ENCODE measurements at regions not wholly inside any gene's neighbourhood (a gene's known extent, or its start where the extent isn't known, plus 50 kb on each side); places are given as distances from the start of the nearest gene placed in this dataset.
"Not testable (repeated sequence)": the region's sequence is repeated elsewhere in the genome, so short reads cannot be mapped to it uniquely, and the experiment has no call there.

DNA sequence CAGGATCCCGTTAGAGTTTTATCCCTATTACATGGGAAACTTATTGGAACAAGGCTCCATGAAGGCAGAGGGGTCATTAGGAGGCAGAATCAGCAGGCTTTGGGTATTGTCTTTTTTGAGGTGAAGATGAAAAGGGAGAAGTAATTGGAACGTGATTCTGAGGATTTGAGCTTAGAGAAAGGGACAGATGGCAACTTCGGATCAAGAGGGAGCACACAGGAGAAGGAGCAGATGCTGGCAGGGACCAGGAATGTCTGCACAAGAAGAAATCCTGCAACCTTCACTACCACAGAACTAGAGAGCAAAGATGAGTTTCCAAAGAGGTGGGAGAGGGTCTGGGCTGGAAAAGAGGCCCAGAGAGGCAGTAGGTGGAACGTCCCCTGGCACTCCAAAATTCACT lies 202.8 kb downstream of the RRAGC start:
- no peak for DNase-seq (ENCODE audit: low spot score)
- Histone ChIP-seq H3K36me3 (no peaks in the 10 kb centered on the region), H3K4me3 (no peak overlapping the region), H3K4me1 (ENCODE audit: control insufficient read depth in 1 of 2, low read depth in 2 of 2) (no peaks in the 10 kb centered on the region), H3K27me3 (replicated peaks; ENCODE audit: insufficient read depth) (no peaks in the 10 kb centered on the region), H3K27ac (no peak overlapping the region), H3K9me3 (peaks cover 2% of the 10 kb centered on the region)
- TF ChIP-seq, protein P1, sequence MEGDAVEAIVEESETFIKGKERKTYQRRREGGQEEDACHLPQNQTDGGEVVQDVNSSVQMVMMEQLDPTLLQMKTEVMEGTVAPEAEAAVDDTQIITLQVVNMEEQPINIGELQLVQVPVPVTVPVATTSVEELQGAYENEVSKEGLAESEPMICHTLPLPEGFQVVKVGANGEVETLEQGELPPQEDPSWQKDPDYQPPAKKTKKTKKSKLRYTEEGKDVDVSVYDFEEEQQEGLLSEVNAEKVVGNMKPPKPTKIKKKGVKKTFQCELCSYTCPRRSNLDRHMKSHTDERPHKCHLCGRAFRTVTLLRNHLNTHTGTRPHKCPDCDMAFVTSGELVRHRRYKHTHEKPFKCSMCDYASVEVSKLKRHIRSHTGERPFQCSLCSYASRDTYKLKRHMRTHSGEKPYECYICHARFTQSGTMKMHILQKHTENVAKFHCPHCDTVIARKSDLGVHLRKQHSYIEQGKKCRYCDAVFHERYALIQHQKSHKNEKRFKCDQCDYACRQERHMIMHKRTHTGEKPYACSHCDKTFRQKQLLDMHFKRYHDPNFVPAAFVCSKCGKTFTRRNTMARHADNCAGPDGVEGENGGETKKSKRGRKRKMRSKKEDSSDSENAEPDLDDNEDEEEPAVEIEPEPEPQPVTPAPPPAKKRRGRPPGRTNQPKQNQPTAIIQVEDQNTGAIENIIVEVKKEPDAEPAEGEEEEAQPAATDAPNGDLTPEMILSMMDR (IDR thresholded peaks at IDR 0.05) = no peak
- no peak for ATAC-seq (ENCODE audit: insufficient number of reproducible peaks, low FRiP score, low read depth)

DNA sequence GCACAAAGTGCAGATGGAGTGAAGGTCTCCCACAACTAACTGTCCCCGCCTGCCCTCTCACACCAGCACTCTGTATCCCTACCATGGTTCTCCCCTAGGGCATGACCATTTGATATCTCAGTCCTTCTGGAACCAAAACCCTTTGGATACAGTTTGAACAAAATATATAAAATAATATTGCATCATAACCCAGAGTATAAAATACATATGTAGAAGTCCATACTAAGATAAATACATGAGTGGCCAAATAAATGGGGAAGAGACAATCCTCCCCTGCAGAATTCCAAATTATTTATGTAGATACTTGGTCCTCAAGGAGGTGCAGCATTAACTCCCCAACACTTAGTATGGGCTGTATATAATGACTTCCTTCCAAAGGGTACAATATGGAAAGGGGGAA lies 207.4 kb downstream of the RRAGC start:
- ATAC-seq (ENCODE audit: insufficient number of reproducible peaks, low FRiP score, low read depth) = no peak
- no peaks in the 10 kb centered on the region for H3K36me3 ChIP-seq
- H3K4me3 ChIP-seq = no peak overlapping the region
- no peak for DNase-seq (ENCODE audit: low spot score)
- TF ChIP-seq, protein P1 (IDR thresholded peaks at IDR 0.05) = no peak
- no peaks in the 10 kb centered on the region for H3K9me3 ChIP-seq
- no peaks in the 10 kb centered on the region for H3K27me3 ChIP-seq (replicated peaks; ENCODE audit: insufficient read depth)
- no peak overlapping the region for H3K27ac ChIP-seq
- H3K4me1 ChIP-seq (ENCODE audit: control insufficient read depth in 1 of 2, low read depth in 2 of 2) = no peaks in the 10 kb centered on the region

DNA sequence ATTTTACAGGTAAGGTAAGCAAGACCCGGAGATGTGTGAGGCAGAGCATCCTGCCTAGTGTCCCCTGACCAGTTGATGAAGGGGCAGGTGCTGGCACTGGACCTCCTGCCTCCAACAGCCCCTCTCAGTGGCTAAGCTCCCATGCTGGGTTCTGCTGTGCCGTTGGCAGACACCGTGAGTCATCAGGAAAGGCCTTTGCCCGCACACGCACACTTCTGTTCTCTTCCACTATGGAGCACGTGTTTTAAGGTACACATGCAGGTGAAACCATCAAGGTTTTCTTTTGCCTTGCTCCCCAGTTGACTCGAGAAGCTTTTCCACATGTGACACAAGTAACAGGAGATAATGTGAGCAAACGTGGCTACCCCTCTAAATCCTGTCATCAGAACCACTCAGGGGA lies 207.9 kb downstream of the RRAGC start:
- no peaks in the 10 kb centered on the region for H3K27me3 ChIP-seq (replicated peaks; ENCODE audit: insufficient read depth)
- ATAC-seq (ENCODE audit: insufficient number of reproducible peaks, low FRiP score, low read depth) = no peak
- TF ChIP-seq, protein P1 (IDR thresholded peaks at IDR 0.05) = no peak
- no peaks in the 10 kb centered on the region for H3K9me3 ChIP-seq
- no peaks in the 10 kb centered on the region for H3K36me3 ChIP-seq
- H3K27ac ChIP-seq = no peak overlapping the region
- DNase-seq (ENCODE audit: low spot score) = no peak
- H3K4me3 ChIP-seq = no peak overlapping the region
- no peaks in the 10 kb centered on the region for H3K4me1 ChIP-seq (ENCODE audit: control insufficient read depth in 1 of 2, low read depth in 2 of 2)

DNA sequence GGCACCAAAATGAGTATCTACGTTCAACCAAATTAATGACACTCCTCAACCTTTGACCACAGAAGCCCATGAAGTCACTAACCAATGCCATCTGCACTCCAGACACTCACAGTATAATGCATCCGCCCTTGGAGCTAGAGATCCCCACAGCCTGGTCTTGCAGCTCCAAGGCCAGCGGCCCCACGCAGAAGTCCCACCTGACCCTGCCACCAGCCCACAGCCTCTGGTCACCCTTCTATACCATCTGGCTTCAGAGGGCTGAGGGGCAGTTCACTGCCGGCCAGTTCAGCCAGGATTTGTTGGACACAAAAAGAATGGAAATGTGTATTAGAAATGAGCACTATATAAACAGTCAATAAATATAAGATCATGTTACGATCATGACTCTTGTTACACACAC lies 211.2 kb downstream of the RRAGC start:
- Histone ChIP-seq H3K4me1 (ENCODE audit: control insufficient read depth in 1 of 2, low read depth in 2 of 2) (no peaks in the 10 kb centered on the region), H3K36me3 (no peaks in the 10 kb centered on the region), H3K9me3 (no peaks in the 10 kb centered on the region), H3K4me3 (no peak overlapping the region), H3K27me3 (replicated peaks; ENCODE audit: insufficient read depth) (no peaks in the 10 kb centered on the region), H3K27ac (no peak overlapping the region)
- TF ChIP-seq, protein P1 (IDR thresholded peaks at IDR 0.05) = no peak
- ATAC-seq (ENCODE audit: insufficient number of reproducible peaks, low FRiP score, low read depth) (no peak), DNase-seq (ENCODE audit: low spot score) (no peak)

DNA sequence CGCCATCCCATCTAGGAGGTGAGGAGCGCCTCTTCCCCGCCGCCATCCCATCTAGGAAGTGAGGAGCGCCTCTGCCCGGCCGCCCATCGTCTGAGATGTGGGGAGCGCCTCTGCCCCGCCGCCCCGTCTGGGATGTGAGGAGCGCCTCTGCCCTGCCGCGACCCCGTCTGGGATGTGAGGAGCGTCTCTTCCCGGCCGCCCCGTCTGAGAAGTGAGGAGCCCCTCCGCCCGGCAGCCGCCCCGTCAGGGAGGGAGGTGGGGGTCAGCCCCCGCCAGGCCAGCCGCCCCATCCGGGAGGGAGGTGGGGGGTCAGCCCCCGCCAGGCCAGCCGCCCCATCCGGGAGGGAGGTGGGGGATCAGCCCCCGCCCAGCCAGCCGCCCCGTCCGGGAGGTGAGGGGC lies 212.2 kb downstream of the RRAGC start:
- not testable (repeated sequence) for H3K36me3 ChIP-seq; DNase-seq (ENCODE audit: low spot score)

DNA sequence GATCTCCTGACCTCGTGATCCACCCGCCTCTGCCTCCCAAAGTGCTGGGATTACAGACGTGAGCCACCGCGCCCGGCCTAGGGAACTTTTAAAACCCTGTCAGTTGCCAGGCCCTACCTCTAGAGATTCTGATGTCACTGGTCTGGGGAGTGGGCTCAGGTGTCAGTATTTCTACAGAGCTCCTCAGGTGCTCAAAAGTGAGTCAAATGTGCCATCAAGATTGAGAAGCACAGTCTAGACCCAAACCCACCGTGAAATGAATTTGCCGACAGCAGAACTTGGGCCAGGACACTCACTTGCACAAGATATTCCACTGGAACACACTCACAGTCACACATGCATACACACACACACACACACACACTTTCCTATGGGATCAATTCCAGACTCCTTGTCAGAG lies 215.5 kb downstream of the RRAGC start:
- no peaks in the 10 kb centered on the region for H3K9me3 ChIP-seq
- H3K36me3 ChIP-seq = no peaks in the 10 kb centered on the region
- no peaks in the 10 kb centered on the region for H3K4me1 ChIP-seq (ENCODE audit: control insufficient read depth in 1 of 2, low read depth in 2 of 2)
- DNase-seq (ENCODE audit: low spot score) (no peak), ATAC-seq (ENCODE audit: insufficient number of reproducible peaks, low FRiP score, low read depth) (no peak)
- H3K27me3 ChIP-seq (replicated peaks; ENCODE audit: insufficient read depth) = no peaks in the 10 kb centered on the region
- TF ChIP-seq, protein P1 (IDR thresholded peaks at IDR 0.05) = no peak
- no peak overlapping the region for H3K27ac ChIP-seq
- H3K4me3 ChIP-seq = no peak overlapping the region

More for the DNA sequence above, 212.2 kb downstream of the RRAGC start:
- H3K4me3 ChIP-seq; H3K27me3 ChIP-seq (replicated peaks; ENCODE audit: insufficient read depth); H3K9me3 ChIP-seq; ATAC-seq (ENCODE audit: insufficient number of reproducible peaks, low FRiP score, low read depth); H3K27ac ChIP-seq; H3K4me1 ChIP-seq (ENCODE audit: control insufficient read depth in 1 of 2, low read depth in 2 of 2): not testable (repeated sequence)

All from thoracic aorta (tissue), 2 donors.